Dedifferentiated amniotic fluid mesenchymal stem cell (primary cell): ENCODE measurements at regions not wholly inside any gene's neighbourhood (a gene's known extent, or its start where the extent isn't known, plus 50 kb on each side); places are given as distances from the start of the nearest gene placed in this dataset.
"Not testable (repeated sequence)": the region's sequence is repeated elsewhere in the genome, so short reads cannot be mapped to it uniquely, and the experiment has no call there.

ENCODE experiments used
- DNase-seq: peaks from one replicate; pipeline ENCODE4 v3.0.0-alpha.2; 2016; ENCODE audit errors: extremely low spot score

DNA sequence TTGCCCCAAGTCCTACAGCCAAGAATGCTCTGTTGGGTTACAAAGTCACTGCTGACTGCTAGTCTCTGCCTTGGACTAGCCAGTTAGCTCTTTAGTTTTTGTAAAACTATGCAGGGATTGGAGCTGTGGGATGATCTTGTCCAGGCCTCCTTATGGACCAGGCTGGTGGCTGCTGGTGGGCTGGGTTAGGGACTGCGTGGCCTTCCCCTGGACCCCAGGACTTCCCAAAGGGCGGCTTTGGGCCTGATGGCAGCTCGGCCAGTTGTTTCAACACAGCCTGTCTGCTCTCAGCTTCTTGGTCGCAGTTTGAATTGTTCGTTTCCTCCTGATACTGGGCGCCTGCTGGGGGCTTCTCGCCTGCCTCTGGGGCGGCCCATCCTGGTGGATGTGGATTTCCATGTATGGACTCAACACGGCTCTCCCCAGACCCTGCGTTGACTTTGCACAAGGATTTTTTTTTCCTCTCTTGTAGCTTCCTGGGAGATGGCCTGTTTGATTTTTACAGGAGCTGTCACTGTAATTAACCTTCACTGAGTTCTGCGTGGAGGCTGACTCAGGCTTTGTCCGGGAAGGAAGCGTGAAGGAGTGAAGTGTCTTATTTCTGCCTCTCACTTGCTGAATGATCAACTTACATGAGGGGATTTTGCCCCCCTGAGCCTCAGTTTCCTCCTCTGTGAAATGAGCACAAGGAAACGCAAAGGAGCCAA is 91.9 kb upstream of the NEURL1B start:
- no peak for DNase-seq

- no peak for DNase-seq
Observed at GRCh38 chr5:172548311-172548731, 92.7 kb upstream of the NEURL1B start.

DNA sequence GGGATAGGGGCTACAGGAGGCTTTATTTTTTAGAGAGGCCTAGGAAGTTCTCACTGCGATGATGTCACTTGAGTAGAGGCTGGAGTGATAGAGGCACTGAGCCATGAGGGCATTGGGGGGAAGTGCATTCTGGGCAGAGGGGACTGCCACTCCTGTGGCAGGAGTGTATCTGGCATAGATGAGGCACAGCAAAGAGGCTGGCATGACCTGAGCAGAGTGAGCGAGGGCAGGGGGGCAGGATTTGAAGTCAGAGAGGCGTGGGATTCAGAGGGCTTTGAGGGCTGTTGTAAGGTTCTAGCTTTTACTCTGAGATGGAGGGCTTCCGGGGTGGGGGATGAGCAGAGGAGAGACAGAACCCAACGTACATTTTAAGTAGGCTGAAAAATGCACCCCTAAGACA is 91.9 kb upstream of the SH3PXD2B start:
- no peak for DNase-seq

DNA sequence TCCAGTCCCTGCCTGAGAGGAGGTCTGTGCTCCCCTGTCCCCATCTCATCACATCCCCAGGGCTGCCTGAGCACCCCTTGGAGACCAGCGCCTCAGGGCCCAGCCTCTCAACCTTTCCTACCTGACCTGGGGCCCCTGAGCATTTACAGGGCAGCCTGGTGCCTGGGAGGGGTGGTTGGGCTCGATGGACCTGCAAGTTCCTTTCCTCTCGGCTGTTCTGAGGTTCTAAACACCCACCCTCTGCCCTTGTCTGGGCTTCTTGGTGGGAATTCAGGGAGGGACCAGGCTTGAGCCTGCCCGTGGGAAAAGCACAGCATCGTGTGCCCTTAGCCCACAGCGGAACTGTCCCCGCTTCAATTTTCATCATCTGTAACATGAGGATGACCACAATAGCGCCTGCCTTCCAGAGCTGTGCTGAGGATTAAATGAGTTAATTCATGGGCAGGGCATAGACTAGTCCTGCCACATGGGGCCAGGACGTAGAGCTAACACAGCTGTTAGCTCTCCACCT is 91.0 kb upstream of the SH3PXD2B start:
- DNase-seq = no peak

DNA sequence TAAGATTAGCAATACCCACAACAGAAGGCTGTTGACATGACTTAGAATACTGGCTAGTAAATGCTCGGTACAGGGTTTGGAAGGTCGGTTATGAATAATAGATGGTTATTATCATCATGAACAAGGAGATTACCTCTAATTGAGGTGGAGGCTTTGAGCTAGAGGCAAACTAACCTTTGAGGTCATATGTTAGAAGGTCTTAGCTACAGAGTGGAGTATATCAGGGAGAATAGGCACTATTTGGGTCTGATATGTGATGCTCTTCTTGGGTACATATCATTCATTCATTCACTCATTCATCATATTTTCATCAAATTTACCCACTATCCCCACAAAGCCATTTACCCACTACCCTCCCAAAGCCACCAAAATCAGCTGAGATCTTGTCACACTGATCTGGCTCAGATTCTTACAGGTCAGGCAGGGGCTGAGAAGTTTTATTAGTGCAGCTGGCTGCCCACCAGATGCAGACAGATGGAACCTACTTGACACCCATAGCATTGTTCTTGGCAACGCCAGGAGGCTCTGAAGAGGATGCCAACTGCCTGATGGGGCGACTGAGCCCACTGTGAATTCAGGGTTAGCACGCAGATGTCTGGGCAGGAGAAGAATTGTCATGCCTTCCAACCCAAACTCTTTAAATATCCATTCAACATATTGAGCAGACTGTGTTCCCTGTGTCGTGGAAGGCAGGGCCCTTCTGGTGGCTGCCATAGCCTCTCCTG is 90.2 kb upstream of the SH3PXD2B start:
- no peak for DNase-seq

GRCh38 chr5:172543484-172544298 is 89.4 kb upstream of the SH3PXD2B start:
- DNase-seq = no peak

DNA sequence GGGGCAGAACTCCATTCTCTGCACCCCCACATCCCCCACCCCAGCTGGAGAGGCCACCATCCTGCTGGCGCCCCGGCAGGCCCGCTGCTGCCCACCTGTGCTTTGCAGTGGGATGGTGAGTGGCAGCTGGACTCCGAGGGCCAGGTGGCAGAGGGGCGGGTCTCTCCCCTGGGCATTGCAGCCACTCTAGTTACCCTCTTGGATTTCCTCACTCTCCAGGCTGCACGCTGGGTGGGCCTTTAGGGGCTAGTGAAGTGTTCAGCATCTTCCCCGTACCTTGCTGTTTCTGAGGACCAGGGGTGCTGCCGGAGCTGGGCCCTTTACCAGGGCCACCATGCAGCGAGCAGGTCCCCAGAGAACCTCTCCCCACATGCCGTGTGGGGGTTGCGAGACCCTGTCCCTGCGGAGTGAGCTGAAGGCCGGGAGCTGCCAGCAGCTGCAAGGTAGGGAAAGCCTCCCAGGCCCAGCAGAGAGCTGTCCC is 88.4 kb upstream of the SH3PXD2B start:
- DNase-seq = no peak

- no peak for DNase-seq
Observed at GRCh38 chr5:172541773-172542136, 87.4 kb upstream of the SH3PXD2B start.

GRCh38 chr5:172541099-172541772 is 86.9 kb upstream of the SH3PXD2B start:
- no peak for DNase-seq

DNA sequence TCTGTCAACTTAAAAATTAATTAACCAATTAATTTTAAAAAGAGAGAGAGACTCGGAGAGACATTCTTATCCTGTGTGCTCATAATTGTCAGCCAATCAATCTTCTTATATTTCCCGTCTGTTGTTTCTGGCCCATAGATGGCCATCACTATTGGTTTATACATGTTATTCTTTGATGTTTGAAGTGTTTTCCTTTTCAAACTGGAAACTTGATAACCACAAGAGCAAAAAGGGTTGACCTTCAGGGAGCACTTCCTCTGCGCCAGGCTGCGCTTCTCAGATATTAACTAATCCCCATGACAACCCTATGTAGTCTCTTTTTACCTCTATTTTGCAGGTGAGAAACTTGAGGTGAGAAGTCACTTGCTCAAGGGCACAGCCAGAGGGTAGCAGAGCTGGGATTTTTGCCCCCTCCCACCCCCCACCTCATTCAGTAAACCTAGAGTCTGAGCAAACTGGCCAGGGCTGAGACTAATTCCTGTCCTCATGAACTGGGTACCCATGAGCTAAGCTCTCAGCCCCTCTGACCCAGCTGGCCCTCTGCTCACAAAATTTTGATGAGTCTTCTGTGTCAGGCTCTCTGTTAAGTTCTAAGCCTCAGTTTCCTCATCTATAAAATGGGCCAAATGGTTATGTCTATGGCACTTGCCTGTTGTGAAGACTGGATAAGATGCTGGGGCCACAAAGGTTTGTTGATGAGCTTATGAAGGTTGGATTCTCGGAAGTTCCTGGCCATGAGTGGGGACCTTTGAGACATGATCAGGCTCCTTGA is 86.0 kb upstream of the SH3PXD2B start:
- no peak for DNase-seq

DNA sequence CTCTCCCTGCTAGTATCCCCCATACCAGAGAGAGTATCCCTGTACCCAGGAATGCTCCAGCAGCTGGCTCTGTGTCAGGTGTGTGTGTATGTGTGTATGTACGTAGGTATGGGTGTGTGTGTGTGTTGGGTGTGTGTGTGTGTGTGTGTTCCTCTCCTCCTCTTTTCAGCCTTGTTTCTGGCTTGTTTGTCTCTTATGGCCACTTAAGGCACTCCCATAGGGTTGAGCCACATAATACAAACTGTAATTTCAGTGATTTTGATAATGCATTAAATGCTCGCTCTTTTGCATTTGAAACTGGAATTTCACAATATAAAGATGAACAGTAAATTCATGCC is 80.8 kb upstream of the SH3PXD2B start:
- no peak for DNase-seq

- DNase-seq = no peak
Observed at GRCh38 chr5:172534229-172535107, 80.1 kb upstream of the SH3PXD2B start.

GRCh38 chr5:172533399-172534228 is 79.3 kb upstream of the SH3PXD2B start:
- DNase-seq = no peak

DNA sequence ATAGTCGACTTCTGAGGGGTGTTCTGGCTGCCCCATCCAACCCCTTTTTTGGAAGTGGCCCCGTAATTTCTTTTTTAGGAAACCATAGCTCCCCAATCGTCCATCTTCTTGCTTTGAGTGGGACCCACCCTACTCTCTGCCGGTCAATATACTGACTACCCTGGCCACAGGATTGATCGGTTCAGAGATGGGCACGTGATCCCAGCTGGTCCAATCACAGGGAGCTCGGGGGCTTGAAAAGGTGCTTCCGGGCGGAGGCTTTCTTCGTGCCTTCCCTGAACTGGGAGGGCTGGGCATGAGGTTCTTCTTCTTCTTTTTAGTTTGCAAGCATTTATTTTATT is 78.7 kb upstream of the SH3PXD2B start:
- no peak for DNase-seq

DNA sequence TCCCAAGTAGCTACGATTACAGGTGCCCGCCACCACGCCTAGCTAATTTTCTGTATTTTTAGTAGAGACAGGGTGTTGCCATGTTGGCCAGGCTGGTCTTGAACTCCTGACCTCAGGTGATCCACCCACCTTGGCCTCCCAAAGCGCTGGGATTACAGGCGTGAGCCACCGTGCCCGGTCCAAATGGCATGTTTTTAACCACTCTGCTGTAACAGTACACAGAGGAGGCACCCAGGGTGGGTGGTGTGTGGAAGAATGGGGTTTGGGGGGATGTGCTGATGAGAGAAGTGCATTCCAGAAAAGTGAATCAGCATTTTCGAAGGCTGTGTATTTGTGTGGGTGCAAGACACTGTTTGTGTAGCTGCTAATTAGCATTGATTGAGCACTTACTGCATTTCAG is 78.1 kb upstream of the SH3PXD2B start:
- not testable (repeated sequence) for DNase-seq

DNA sequence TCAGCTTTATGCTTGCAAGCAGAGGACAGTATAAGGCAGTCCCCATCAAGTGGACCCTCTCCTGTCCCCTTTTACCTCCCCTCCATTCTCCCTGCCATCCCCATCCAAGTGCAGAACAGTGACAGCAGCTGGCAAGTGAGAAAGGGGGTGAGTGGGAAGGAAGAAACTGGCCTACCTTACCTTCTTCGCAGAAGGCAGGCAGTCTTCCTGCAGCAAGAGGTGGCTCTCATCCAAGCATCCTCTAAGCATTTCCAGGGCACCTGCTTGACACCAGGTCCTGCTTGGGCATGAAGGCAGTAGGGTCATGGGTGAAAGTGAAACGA is 77.3 kb upstream of the SH3PXD2B start:
- no peak for DNase-seq

DNA sequence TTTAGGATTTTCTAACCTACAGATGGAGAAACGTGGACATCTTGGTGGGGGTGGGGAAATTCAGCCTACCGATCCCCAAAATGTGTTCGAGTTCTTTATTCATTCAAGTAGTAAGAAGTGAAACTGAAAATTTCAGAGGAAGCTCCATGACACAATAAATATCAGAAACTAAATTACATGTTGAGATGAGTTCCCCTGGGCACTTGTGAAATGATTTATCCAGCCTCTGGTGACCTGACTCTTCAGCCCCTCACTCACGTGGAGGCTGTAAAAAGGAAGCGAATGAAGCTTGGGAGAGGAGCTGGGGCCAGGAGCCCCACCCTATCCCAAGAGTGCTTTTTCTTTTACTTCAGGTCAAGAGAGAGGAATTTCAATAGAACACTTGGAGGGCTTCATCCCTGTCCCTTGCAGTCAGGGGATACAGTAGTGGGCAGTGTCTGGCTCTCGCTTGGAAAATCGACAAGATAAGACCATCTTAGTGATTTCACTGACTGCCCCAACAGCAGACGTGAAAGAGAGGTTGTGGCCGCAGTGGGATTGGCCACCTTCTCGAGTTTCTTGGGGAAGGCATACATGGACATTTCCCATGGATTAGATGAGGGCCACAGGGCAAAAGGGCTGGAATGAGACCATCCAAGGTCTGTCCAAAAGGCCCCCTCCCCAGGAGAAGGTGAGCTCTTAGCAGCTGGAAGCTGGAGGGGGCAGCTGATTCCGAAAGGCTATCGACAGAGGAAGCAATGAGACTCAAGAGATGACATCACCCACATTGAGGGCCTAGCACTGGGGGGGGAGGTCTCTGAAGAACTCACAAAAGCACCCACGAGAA is 76.8 kb upstream of the SH3PXD2B start:
- no peak for DNase-seq

GRCh38 chr5:172530406-172530805 is 76.1 kb upstream of the SH3PXD2B start:
- no peak for DNase-seq

DNA sequence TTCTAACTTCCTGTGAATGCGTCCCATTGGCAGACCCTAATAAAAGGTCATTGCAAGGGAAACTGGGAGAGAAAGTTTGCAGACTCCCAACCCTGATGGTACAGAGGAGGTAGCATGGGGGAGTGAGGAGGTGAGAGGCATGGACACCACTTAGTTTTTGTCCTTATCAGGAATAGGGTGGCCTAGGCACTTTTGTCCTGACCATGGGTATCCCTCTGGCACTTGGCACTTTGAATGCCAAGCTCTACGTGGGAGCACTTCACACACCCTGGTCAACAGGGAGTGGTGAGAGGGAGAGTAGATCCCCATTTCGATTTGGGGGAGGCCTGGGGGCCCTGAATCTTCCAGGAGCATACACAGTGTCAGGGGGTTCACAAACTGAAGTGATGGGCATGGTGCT is 75.6 kb upstream of the SH3PXD2B start:
- DNase-seq = no peak
